GM12891 (cell line): ENCODE measurements at regions not wholly inside any gene's neighbourhood (a gene's known extent, or its start where the extent isn't known, plus 50 kb on each side); places are given as distances from the start of the nearest gene placed in this dataset.

Experiments used
- POLR2A ChIP-seq: IDR thresholded peaks from 2 replicates; pipeline ENCODE4 v1.6.1; 2011; ENCODE audit warnings: low read depth, low read length, control low read depth
- POLR2AphosphoS5 ChIP-seq: IDR thresholded peaks from 2 replicates; pipeline ENCODE4 v1.6.1; 2011; ENCODE audit warnings: low read depth, low read length, control low read depth
- POU2F2 ChIP-seq: IDR thresholded peaks from 2 replicates; pipeline ENCODE4 v1.6.1; 2011; ENCODE audit warnings: low read depth, mild to moderate bottlenecking, control low read depth, low read length, moderate library complexity
- SPI1 ChIP-seq: IDR thresholded peaks from 2 replicates; pipeline ENCODE4 v1.6.1; 2011; ENCODE audit warnings: low read depth, low read length, control low read depth
- TAF1 ChIP-seq: IDR thresholded peaks from 2 replicates; pipeline ENCODE4 v1.6.1; 2011; ENCODE audit warnings: low read depth, low read length, control low read depth

- TF ChIP-seq POLR2A (no peak), POLR2AphosphoS5 (no peak), SPI1 (no peak), POU2F2 (no peak), TAF1 (no peak)
Observed at GRCh38 chr5:92086059-92086811, 703.1 kb upstream of the ARRDC3 start.
